Keratinocyte (primary cell): ENCODE measurements at regions not wholly inside any gene's neighbourhood (a gene's known extent, or its start where the extent isn't known, plus 50 kb on each side); places are given as distances from the start of the nearest gene placed in this dataset.

Source experiments
- DNase-seq: peaks from one replicate; pipeline ENCODE4 v3.0.0-alpha.2; 2011; ENCODE audit warnings: low read depth, missing footprints, low spot score
- FAIRE-seq: peaks from 2 replicates; lab custom pipeline; 2011; peaks lifted over from hg19 to GRCh38; lab: Jason Lieb, UNC
- H2AFZ ChIP-seq: 2 replicates; pipeline ENCODE4 v1.6.0; 2012; ENCODE audit warnings: low read length, control low read depth, inconsistent platforms; ENCODE audit not compliant: control insufficient read depth
- H3K27ac ChIP-seq: 2 replicates; pipeline ENCODE4 v1.5.1; 2011; ENCODE audit warnings: low read length; ENCODE audit not compliant: control insufficient read depth, insufficient read depth
- H3K27me3 ChIP-seq: 3 replicates; pipeline ENCODE4 v1.6.0; 2011; ENCODE audit warnings: low read length; ENCODE audit not compliant: control insufficient read depth, insufficient read depth; ENCODE audit errors: extremely low read depth
- H3K36me3 ChIP-seq, 2 experiments: 2 replicates in 1 of 2; 3 replicates in 1 of 2; pipeline ENCODE4 v1.5.1; 2011; ENCODE audit warnings: low read length in 2 of 2, mild to moderate bottlenecking in 1 of 2; ENCODE audit not compliant: control insufficient read depth in 2 of 2, insufficient read depth in 2 of 2; ENCODE audit errors: extremely low read depth in 1 of 2
- H3K4me1 ChIP-seq: 3 replicates; pipeline ENCODE4 v1.5.1; 2011; ENCODE audit warnings: low read length; ENCODE audit not compliant: control insufficient read depth, insufficient read depth; ENCODE audit errors: extremely low read depth
- H3K4me2 ChIP-seq: 3 replicates; pipeline ENCODE4 v1.6.0; 2011; ENCODE audit warnings: low read depth, low read length; ENCODE audit not compliant: control insufficient read depth, insufficient read depth; ENCODE audit errors: extremely low read depth
- H3K4me3 ChIP-seq, 3 experiments: fragments of 200-600 bp in 1 of 3; sonication (generic) in 1 of 3; 2 replicates in 2 of 3; 3 replicates in 1 of 3; pipeline ENCODE4 v1.5.1; 2011 to 2016; ENCODE audit warnings: low read length in 3 of 3, mild to moderate bottlenecking in 3 of 3, control low read depth in 2 of 3, inconsistent platforms in 1 of 3, low read depth in 1 of 3, mixed read lengths in 1 of 3, mixed run types in 1 of 3, moderate library complexity in 1 of 3; ENCODE audit not compliant: control insufficient read depth in 2 of 3, insufficient read depth in 2 of 3; ENCODE audit errors: extremely low read depth in 1 of 3
- H3K79me2 ChIP-seq: 2 replicates; pipeline ENCODE4 v1.6.0; 2012; ENCODE audit warnings: low read length; ENCODE audit not compliant: control insufficient read depth, insufficient read depth
- H3K9ac ChIP-seq: 3 replicates; pipeline ENCODE4 v1.6.0; 2011; ENCODE audit warnings: low read length; ENCODE audit not compliant: control insufficient read depth, insufficient read depth; ENCODE audit errors: extremely low read depth
- H3K9me1 ChIP-seq: 3 replicates; pipeline ENCODE4 v1.6.0; 2011; ENCODE audit warnings: low read length; ENCODE audit not compliant: control insufficient read depth, insufficient read depth; ENCODE audit errors: extremely low read depth
- H3K9me3 ChIP-seq: 2 replicates; pipeline ENCODE4 v1.5.1; 2012; ENCODE audit warnings: low read depth, low read length; ENCODE audit not compliant: control insufficient read depth
- H4K20me1 ChIP-seq: 3 replicates; pipeline ENCODE4 v1.6.0; 2011; ENCODE audit warnings: low read length; ENCODE audit not compliant: control insufficient read depth, insufficient read depth; ENCODE audit errors: extremely low read depth
- CTCF ChIP-seq, 3 experiments: IDR thresholded peaks in 1 of 3; conservative IDR thresholded peaks in 1 of 3; optimal IDR thresholded peaks in 1 of 3; 2 replicates in 2 of 3; 3 replicates in 1 of 3; pipeline versions ENCODE3 to v1.5.1; 2011; ENCODE audit warnings: low read length in 3 of 3, mild to moderate bottlenecking in 3 of 3, moderate library complexity in 2 of 3, control low read depth in 1 of 3, inconsistent platforms in 1 of 3; ENCODE audit not compliant: insufficient read depth in 2 of 3; ENCODE audit errors: extremely low read depth in 1 of 3
- EZH2 ChIP-seq: IDR thresholded peaks from one replicate; pipeline ENCODE4 v1.6.1; 2012; ENCODE audit warnings: inconsistent platforms, mild to moderate bottlenecking, low read length, moderate library complexity
- dilution Hi-C: fragments of 300-500 bp; cut with MboI; formaldehyde crosslinking; loops from one replicate; pipeline ENCODE4 v1.7.0; 2020; ENCODE audit warnings: low sequenced_read_pairs; ENCODE audit not compliant: extremely low pct_ligation_motif_present

GRCh38 chr2:221245772-221246171 lies 326.3 kb downstream of the EPHA4 start:
- Histone ChIP-seq H3K9me1 (no peaks in the 10 kb centered on the region), H4K20me1 (no peaks in the 10 kb centered on the region), H3K9me3 (no peaks in the 10 kb centered on the region), H3K79me2 (no peaks in the 10 kb centered on the region), H3K4me3 (no peak overlapping the region), H3K9ac (no peak overlapping the region), H2AFZ (no peak overlapping the region), H3K4me2 (no peak overlapping the region), H3K4me1 (no peaks in the 10 kb centered on the region), H3K36me3 (no peaks in the 10 kb centered on the region), H3K27ac (no peak overlapping the region), H3K27me3 (no peaks in the 10 kb centered on the region)
- no peak for TF ChIP-seq CTCF (optimal IDR thresholded peaks at IDR 0.05 in 1 of 3, IDR thresholded peaks at IDR 0.05 in 1 of 3, conservative IDR thresholded peaks at IDR 0.05 in 1 of 3; ENCODE audit: extremely low read depth in 1 of 3, insufficient read depth in 2 of 3, low read length in 3 of 3)
- TF ChIP-seq EZH2: no peak
- no peak for DNase-seq
- dilution Hi-C loops: no loop called here
- FAIRE-seq: no peak

GRCh38 chr2:221254299-221254698 lies 317.8 kb downstream of the EPHA4 start:
- no peak overlapping the region for H3K4me3 ChIP-seq
- no peaks in the 10 kb centered on the region for H3K27me3 ChIP-seq
- no peak overlapping the region for H3K4me2 ChIP-seq
- peak overlapping the region; percentile 12 for H2AFZ ChIP-seq
- no peaks in the 10 kb centered on the region for H4K20me1 ChIP-seq
- DNase-seq (no peak), FAIRE-seq (no peak)
- no peaks in the 10 kb centered on the region for H3K36me3 ChIP-seq
- dilution Hi-C loops: no loop called here
- TF ChIP-seq CTCF (optimal IDR thresholded peaks at IDR 0.05 in 1 of 3, IDR thresholded peaks at IDR 0.05 in 1 of 3, conservative IDR thresholded peaks at IDR 0.05 in 1 of 3; ENCODE audit: extremely low read depth in 1 of 3, insufficient read depth in 2 of 3, low read length in 3 of 3): no peak
- TF ChIP-seq EZH2: no peak
- H3K9me3 ChIP-seq: no peaks in the 10 kb centered on the region
- no peak overlapping the region for H3K27ac ChIP-seq
- H3K79me2 ChIP-seq: no peaks in the 10 kb centered on the region
- peaks cover 2% of the 10 kb centered on the region for H3K4me1 ChIP-seq
- no peak overlapping the region for H3K9ac ChIP-seq
- H3K9me1 ChIP-seq: no peaks in the 10 kb centered on the region
